Gastrocnemius medialis (tissue), 4 donors: ENCODE measurements at regions not wholly inside any gene's neighbourhood (a gene's known extent, or its start where the extent isn't known, plus 50 kb on each side); places are given as distances from the start of the nearest gene placed in this dataset.

Experiments used
- ATAC-seq, 2 donors: fragments of 150-250 bp; one replicate each; pipeline ENCODE4 v1.9.1; 2016
- DNase-seq, 2 donors: peaks; one replicate each; pipeline ENCODE4 v3.0.0-alpha.2; 2019
- H3K27ac ChIP-seq, 4 donors: fragments of 200-600 bp; sonication (generic); 1 replicate in 1 of 4; 2 replicates in 3 of 4; pipeline ENCODE4 v1.5.1; 2016 to 2018; ENCODE audit warnings: mild to moderate bottlenecking in 2 of 4, moderate library complexity in 1 of 4
- H3K27me3 ChIP-seq, 3 donors: fragments of 200-600 bp; sonication (generic) in 2 of 3; 1 replicate in 1 of 3; 2 replicates in 2 of 3; pipeline versions ENCODE4 v1.5.1 to v1.6.0; 2016 to 2019; ENCODE audit warnings: mild to moderate bottlenecking in 1 of 3, moderate library complexity in 1 of 3
- H3K36me3 ChIP-seq, 2 donors: fragments of 200-600 bp; sonication (generic) in 1 of 2; one replicate each; pipeline ENCODE4 v1.5.1; 2017 to 2018
- H3K4me1 ChIP-seq, 2 donors: fragments of 200-600 bp; sonication (generic) in 1 of 2; one replicate each; pipeline ENCODE4 v1.5.1; 2016 to 2017; ENCODE audit warnings: mild to moderate bottlenecking in 2 of 2
- H3K4me3 ChIP-seq, 4 donors: fragments of 200-600 bp; sonication (generic) in 3 of 4; 1 replicate in 1 of 4; 2 replicates in 3 of 4; pipeline ENCODE4 v1.5.1; 2016 to 2019; ENCODE audit warnings: mild to moderate bottlenecking in 2 of 4
- H3K9me3 ChIP-seq, 3 donors: fragments of 200-600 bp; sonication (generic) in 2 of 3; 1 replicate in 1 of 3; 2 replicates in 2 of 3; pipeline ENCODE4 v1.5.1; 2016 to 2019
- POLR2A ChIP-seq, 2 donors: fragments of 450-650 bp; IDR thresholded peaks; one replicate each; pipeline ENCODE4 v1.6.1; 2017; ENCODE audit warnings: antibody characterized with exemption in 2 of 2, mild to moderate bottlenecking in 2 of 2, moderate library complexity in 2 of 2
- in situ Hi-C, 4 donors: fragments of 200-750 bp; cut with MboI; loops; one replicate each; pipeline versions ENCODE4 v1.15.0 to v1.8.0; 2017; ENCODE audit warnings: low sequenced_read_pairs in 4 of 4
- intact Hi-C: fragments of 100-400 bp; cut with DNase I; formaldehyde crosslinking; loops from one replicate; pipeline ENCODE4 v1.15.1; 2023; ENCODE audit warnings: low total_unique reads
- TF ChIP-seq, protein P1 (sequence below), 5 experiments: fragments of 450-650 bp in 3 of 5; fragments of 200-600 bp in 2 of 5; sonication (generic) in 2 of 5; IDR thresholded peaks in 4 of 5; conservative IDR thresholded peaks in 1 of 5; 1 replicate in 4 of 5; 2 replicates in 1 of 5; pipeline ENCODE4 v1.5.1; 2016 to 2019; ENCODE audit warnings: antibody characterized with exemption in 5 of 5, mild to moderate bottlenecking in 3 of 5, moderate library complexity in 3 of 5

DNA sequence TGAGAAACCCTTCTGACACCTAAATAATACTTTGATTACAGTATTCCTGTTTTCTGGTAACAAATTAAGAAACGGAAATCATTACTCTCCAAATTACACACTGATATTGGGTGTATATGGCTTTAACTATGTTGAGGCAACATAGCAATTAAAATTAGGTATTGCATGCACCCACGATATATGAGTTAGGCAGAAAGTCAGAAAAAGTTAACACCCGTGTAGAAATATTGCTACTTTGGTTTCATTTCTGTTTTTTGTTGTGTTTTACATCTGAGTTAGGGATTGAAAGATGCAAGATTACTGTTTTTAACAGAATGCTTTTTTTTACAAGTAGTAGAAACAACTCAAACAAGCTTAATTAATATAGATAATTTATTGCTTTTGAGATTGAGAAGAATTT lies 327.8 kb downstream of the GBE1 start:
- no peak overlapping the region for H3K27ac ChIP-seq
- H3K4me3 ChIP-seq, result no peak overlapping the region
- H3K36me3 ChIP-seq, result no peaks in the 10 kb centered on the region
- H3K27me3 ChIP-seq, result no peaks in the 10 kb centered on the region
- in situ Hi-C loops, result no loop called here
- H3K4me1 ChIP-seq, result no peaks in the 10 kb centered on the region
- intact Hi-C loops, result no loop called here
- no peak for DNase-seq
- no peak for ATAC-seq
- TF ChIP-seq POLR2A (IDR thresholded peaks at IDR 0.05), result no peak
- TF ChIP-seq, protein P1, sequence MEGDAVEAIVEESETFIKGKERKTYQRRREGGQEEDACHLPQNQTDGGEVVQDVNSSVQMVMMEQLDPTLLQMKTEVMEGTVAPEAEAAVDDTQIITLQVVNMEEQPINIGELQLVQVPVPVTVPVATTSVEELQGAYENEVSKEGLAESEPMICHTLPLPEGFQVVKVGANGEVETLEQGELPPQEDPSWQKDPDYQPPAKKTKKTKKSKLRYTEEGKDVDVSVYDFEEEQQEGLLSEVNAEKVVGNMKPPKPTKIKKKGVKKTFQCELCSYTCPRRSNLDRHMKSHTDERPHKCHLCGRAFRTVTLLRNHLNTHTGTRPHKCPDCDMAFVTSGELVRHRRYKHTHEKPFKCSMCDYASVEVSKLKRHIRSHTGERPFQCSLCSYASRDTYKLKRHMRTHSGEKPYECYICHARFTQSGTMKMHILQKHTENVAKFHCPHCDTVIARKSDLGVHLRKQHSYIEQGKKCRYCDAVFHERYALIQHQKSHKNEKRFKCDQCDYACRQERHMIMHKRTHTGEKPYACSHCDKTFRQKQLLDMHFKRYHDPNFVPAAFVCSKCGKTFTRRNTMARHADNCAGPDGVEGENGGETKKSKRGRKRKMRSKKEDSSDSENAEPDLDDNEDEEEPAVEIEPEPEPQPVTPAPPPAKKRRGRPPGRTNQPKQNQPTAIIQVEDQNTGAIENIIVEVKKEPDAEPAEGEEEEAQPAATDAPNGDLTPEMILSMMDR (IDR thresholded peaks at IDR 0.05 in 4 of 5, conservative IDR thresholded peaks at IDR 0.05 in 1 of 5), result no peak
- H3K9me3 ChIP-seq, result no peaks in the 10 kb centered on the region

DNA sequence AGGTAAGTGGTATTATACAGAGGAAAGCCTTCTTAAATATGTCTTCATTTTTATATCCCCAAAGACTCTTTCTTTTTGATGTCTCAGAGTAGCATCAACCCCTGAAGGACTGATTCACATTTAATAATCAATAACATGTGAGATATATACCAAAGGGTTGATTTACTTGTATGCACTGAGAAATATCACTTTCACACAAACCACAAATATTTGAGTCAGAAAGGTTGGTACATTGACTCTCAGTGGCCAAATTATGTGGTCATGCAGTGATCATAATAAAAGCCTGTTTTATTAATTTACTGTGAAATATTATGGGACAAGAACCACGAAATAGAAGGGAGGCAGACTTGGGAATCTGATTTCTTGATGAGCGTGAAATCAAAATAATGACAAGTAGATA lies 329.0 kb downstream of the GBE1 start:
- no peak overlapping the region for H3K4me3 ChIP-seq
- in situ Hi-C loops, result no loop called here
- H3K27me3 ChIP-seq, result no peaks in the 10 kb centered on the region
- H3K9me3 ChIP-seq, result no peaks in the 10 kb centered on the region
- intact Hi-C loops, result no loop called here
- no peaks in the 10 kb centered on the region for H3K36me3 ChIP-seq
- no peak overlapping the region for H3K27ac ChIP-seq
- H3K4me1 ChIP-seq, result no peaks in the 10 kb centered on the region
- TF ChIP-seq POLR2A (IDR thresholded peaks at IDR 0.05), result no peak
- TF ChIP-seq, protein P1 (IDR thresholded peaks at IDR 0.05 in 4 of 5, conservative IDR thresholded peaks at IDR 0.05 in 1 of 5), result no peak
- ATAC-seq (no peak), DNase-seq (no peak)

DNA sequence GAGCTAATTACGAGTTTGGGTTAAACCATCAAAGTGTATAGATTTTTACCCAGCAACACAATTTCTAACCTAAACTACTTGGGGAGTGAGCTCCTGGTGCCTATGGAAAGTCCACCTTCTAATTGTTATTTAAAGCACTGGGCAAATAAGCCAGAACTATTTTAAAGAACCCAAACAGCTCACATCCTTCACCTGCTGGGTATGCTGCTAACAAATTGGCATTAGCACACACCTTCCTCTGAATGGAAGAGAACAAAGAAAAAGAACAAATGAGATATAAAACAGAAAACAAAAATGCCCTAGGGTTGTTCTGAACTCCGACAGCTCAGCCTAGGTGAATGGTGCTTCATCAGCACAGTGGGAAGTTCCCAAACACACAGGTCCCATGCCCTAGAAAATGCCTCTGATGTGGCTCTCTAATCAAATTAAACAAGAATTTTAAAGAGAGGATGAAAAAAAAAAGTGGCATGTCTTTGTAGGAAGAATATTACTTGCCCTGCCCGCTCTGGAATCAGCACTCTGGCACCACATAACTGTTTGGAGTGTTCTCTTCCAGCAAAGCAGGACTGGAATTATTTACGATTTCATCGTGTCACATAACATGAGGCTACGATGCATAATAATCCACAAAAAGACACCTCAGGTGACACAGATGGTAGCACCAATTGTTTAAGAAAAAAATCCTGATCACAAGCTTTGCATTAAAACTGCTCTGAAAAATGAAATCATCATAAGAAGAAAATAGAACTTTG lies 334.4 kb downstream of the GBE1 start:
- ATAC-seq (no peak), DNase-seq (no peak)
- H3K4me1 ChIP-seq, result no peaks in the 10 kb centered on the region
- no peaks in the 10 kb centered on the region for H3K36me3 ChIP-seq
- H3K27ac ChIP-seq, result no peak overlapping the region
- H3K9me3 ChIP-seq, result no peaks in the 10 kb centered on the region
- no peak overlapping the region for H3K4me3 ChIP-seq
- in situ Hi-C loops (no loop called here), intact Hi-C loops (no loop called here)
- TF ChIP-seq POLR2A (IDR thresholded peaks at IDR 0.05), result no peak
- TF ChIP-seq, protein P1 (IDR thresholded peaks at IDR 0.05 in 4 of 5, conservative IDR thresholded peaks at IDR 0.05 in 1 of 5), result no peak
- no peaks in the 10 kb centered on the region for H3K27me3 ChIP-seq

- ATAC-seq (no peak), DNase-seq (no peak)
- Histone ChIP-seq H3K4me3 (no peak overlapping the region), H3K36me3 (no peaks in the 10 kb centered on the region), H3K4me1 (no peaks in the 10 kb centered on the region), H3K9me3 (no peaks in the 10 kb centered on the region), H3K27ac (no peak overlapping the region), H3K27me3 (no peaks in the 10 kb centered on the region)
- TF ChIP-seq, protein P1 (IDR thresholded peaks at IDR 0.05 in 4 of 5, conservative IDR thresholded peaks at IDR 0.05 in 1 of 5), result no peak
- TF ChIP-seq POLR2A (IDR thresholded peaks at IDR 0.05), result no peak
- intact Hi-C loops, result no loop called here
- in situ Hi-C loops, result no loop called here
Observed at GRCh38 chr3:81425198-81425868, 336.1 kb downstream of the GBE1 start.
